HG03097 (cell line): ENCODE measurements at regions not wholly inside any gene's neighbourhood (a gene's known extent, or its start where the extent isn't known, plus 50 kb on each side); places are given as distances from the start of the nearest gene placed in this dataset.
A peak's percentile ranks its signal among the peaks of the same experiment; 100 is the strongest.

Experiments used
- ATAC-seq: cut with Tn5 transposase; IDR thresholded peaks from one replicate; pipeline ENCODE4 v1.9.1; 2021; ENCODE audit not compliant: unreplicated experiment, low FRiP score

- ATAC-seq, result no peak
Observed at GRCh38 chr5:110025160-110025559, 335.4 kb downstream of the MAN2A1 start.

GRCh38 chr5:110027527-110028322 lies 338.0 kb downstream of the MAN2A1 start:
- ATAC-seq, result peak; percentile 51

GRCh38 chr5:110031402-110032140 lies 341.8 kb downstream of the MAN2A1 start:
- ATAC-seq, result no peak

GRCh38 chr5:110032376-110032775 lies 342.6 kb downstream of the MAN2A1 start:
- ATAC-seq, result no peak

- no peak for ATAC-seq
Observed at GRCh38 chr5:110034056-110034600, 344.4 kb downstream of the MAN2A1 start.

GRCh38 chr5:110038297-110038997 lies 348.7 kb downstream of the MAN2A1 start:
- no peak for ATAC-seq

- ATAC-seq, result no peak
Observed at GRCh38 chr5:110040178-110040577, 350.5 kb downstream of the MAN2A1 start.

- ATAC-seq, result no peak
Observed at GRCh38 chr5:110043025-110043424, 353.3 kb downstream of the MAN2A1 start.

- no peak for ATAC-seq
Observed at GRCh38 chr5:110045158-110045557, 355.4 kb downstream of the MAN2A1 start.

- ATAC-seq, result no peak
Observed at GRCh38 chr5:110048491-110048890, 358.8 kb downstream of the MAN2A1 start.

GRCh38 chr5:110049816-110050215 lies 360.1 kb downstream of the MAN2A1 start:
- ATAC-seq, result no peak

- no peak for ATAC-seq
Observed at GRCh38 chr5:110050640-110051345, 361.1 kb downstream of the MAN2A1 start.

- ATAC-seq, result no peak
Observed at GRCh38 chr5:110053205-110053604, 363.5 kb downstream of the MAN2A1 start.

- no peak for ATAC-seq
Observed at GRCh38 chr5:110053824-110054223, 364.1 kb downstream of the MAN2A1 start.

- peak; percentile 83 for ATAC-seq
Observed at GRCh38 chr5:110054240-110054639, 364.5 kb downstream of the MAN2A1 start.

GRCh38 chr5:110055302-110055701 lies 365.6 kb downstream of the MAN2A1 start:
- no peak for ATAC-seq

GRCh38 chr5:110056580-110057114 lies 366.9 kb downstream of the MAN2A1 start:
- no peak for ATAC-seq

GRCh38 chr5:110058175-110058574 lies 368.4 kb downstream of the MAN2A1 start:
- ATAC-seq, result no peak

- no peak for ATAC-seq
Observed at GRCh38 chr5:110062246-110062645, 372.5 kb downstream of the MAN2A1 start.
